GM18520 (cell line): ENCODE measurements at regions not wholly inside any gene's neighbourhood (a gene's known extent, or its start where the extent isn't known, plus 50 kb on each side); places are given as distances from the start of the nearest gene placed in this dataset.

Experiments
- ATAC-seq: cut with Tn5 transposase; IDR thresholded peaks from one replicate; pipeline ENCODE4 v1.9.1; 2021; ENCODE audit not compliant: unreplicated experiment

DNA sequence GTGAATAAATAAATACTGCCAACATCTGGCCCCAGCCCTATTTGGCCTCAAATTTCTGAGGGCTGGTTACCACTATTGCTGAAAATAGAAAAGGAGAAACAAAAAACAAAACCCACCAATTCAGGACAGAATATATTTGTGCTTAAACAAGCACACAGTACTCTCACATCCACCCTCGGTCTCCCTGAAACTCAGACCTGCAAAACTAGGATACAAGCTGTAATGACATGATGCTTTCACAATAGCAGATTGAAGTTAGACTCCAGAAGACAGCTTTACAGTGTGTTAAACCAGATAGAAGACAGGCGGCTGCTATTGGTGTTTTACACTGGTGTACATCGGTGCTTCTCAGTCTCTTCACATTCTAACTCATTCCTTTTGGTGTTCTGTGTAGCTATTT, 214.9 kb upstream of the DMRT1 start:
- ATAC-seq: no peak

DNA sequence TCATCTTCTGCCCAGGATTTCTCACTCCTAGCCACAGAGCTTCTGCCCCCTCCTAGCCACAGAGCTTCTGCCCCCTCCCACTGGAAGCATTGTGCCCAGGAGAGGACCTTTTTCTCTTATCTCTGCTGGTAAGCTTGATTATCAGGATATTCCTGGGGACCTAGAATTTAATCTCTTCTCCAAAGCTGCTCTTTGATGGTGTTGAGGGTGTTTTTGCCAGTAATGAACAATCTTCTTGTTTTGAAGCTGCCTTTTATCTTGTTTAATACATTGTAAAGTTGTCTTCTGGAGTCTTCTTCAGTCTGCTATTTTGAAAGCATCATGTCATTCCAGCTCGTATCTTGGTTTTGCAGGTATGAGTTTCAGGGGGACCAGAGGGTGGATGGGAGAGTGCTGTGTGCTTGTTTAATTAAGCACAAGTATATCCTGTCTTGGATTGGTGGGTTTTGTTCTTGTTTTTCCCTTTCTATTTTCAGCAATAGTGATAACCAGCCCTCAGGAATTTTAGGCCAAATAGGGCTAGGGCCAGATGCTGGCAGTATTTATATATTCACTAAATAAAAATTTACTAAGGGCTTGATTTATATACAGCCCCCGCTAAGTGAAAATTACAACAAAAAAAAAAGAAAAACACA, 214.0 kb upstream of the DMRT1 start:
- ATAC-seq: no peak

DNA sequence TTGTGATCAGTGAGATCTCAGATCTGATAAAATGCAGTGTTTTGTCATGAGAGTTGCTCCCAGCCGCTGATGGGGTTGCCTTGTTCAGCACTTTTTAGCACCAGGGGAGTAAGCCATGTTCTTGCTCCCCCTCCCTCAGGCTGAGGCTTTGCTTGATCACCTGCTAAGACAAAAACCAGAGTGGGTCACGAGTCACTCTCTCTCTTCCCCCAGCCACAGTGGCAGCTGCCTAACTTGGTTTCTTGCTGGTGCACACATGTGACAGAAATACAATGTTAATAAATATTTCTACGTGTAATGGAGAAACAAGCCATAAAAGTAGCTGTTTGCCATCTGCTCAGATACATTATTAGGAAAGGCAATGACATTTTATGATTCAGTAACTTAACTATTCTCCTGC, 212.4 kb upstream of the DMRT1 start:
- ATAC-seq: no peak

DNA sequence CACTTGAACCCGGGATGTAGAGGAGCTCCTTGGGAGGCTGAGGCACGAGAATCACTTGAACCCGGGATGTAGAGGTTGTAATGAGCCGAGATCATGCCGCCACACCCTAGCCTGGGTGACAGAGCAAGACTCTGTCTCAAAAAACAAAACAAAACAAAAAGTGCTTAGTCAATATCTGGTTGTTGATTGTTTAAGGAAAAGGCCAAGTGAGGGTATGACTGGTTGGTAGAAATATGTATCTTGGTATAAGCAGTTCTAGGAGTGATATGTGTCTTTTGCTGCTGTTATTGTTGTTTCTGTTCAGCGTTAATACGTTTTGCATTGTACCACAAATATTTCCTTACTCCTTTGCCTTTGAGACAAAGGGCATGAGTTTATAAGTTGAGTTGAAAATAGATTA, 210.7 kb upstream of the DMRT1 start:
- no peak for ATAC-seq

DNA sequence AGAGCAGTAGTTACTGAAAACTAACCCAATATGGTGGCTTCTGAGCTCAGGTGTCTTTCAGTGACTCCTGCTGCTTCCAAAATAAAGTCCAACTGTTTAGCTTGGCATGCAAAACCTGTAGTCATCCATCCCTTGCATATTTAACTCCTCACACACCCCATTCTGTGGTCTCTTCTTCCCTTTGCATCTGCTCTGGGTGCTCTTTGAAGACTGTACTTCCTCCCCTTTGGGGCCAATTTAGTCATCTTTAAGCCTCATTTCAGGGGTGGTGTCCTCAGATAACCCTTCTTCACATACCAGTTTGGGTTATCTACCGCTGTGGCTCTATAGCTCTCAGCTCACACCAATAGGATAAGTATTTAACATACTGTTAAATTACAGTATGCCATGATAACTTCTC, 209.9 kb upstream of the DMRT1 start:
- ATAC-seq: no peak

DNA sequence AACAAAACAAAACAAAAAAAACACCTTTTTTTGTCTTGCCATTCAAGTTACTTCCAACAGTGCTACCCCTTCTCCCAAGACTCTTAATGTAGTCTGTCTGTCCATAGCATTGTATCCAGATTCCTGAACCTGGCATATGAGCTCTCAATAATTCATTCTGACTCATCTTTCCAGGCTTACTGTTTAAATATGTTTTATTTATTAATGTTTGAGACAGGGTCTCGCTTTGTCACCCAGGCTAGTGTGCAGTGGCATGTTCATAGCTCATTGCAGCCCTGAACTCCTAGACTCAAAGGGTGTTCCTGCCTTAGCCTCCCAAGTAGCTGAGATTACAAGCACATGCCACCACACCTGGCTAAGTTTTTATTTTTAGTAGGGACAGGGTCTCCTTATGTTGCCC, 208.0 kb upstream of the DMRT1 start:
- no peak for ATAC-seq

DNA sequence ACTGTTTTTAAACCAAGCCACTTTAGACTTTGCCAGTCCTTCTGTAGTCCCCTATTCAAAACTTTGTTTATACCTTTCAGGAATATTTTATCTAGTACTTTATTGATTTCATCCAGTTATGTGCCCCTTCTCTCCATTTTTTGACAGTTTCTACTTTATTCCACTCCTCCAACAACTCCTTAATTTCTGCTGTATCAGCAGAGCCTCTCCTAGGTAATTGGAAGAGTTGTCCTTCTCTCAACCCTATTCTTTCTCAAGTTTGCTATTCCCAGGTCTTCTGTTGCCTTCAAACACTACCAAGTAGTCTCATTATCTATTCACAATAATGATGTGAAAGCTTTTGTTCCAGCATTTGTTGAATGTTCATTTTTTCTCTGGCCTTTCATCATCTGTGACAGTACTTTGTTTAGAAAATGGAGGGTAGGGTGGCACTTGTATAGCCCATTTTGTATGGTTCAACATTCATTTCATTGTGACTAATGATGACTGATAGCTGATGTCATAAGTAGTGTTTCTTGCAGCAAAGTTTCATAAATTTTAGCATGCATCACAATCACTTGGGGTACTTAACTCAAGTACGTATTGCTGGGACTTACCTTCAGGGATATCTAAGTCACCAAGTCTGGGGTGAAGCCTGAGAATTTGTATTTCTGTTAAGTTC, 204.4 kb upstream of the DMRT1 start:
- ATAC-seq: no peak

DNA sequence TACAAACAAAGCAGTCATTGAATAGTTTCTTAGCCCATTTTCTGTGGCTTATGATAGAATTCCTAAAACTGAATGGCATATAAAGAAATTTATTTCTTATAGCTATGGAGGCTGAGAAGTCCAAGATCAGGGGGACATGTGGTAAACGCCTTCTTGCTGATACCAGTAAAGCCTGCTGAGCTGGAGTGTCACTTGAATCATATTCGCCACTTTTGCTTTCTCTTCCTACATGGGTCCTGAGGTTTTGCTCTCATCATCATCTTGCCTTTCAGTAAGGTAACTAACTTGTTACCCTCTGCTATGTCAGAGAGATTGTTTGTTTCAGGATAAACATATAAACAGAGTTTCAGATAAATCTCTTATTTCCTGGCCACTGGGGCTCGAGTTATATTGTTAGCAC, 203.3 kb upstream of the DMRT1 start:
- ATAC-seq: no peak

DNA sequence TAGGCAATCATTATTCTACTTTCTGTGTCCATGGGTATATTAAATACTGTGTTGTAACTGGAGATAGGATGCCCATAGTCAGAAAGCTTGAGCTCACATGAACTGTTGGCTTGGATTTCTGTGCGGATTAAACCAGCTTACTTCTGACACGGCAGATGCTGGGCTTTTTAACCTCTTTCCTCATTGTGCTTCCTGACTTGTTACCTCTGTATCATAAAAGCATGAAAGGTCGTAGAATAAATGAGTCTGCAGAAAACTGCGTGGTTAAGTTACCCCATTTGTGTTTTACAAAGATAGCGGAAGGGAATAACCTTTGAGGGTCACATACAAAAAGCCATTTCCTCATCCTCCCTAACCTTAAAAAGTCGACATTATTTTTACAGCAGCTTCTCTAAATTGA, 199.5 kb upstream of the DMRT1 start:
- ATAC-seq: no peak

DNA sequence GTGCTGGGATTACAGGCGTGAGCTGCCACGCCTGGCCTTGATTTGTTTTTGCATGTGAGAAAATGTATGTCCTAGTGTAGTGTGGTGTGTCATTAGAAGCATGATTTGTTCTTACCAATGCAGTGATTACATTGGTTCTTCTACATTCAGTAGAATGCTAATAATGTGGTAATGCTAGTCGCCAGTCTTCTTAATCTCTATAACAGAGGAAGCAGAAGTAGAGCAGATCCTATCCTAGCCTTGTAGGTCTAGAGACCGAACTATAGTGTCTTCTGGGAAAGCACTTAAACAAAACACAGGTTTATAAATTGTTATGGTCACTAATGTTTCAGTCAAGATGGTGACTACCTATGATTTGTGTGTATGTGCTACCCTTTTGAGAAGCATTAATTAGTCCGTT, 197.5 kb upstream of the DMRT1 start:
- no peak for ATAC-seq

DNA sequence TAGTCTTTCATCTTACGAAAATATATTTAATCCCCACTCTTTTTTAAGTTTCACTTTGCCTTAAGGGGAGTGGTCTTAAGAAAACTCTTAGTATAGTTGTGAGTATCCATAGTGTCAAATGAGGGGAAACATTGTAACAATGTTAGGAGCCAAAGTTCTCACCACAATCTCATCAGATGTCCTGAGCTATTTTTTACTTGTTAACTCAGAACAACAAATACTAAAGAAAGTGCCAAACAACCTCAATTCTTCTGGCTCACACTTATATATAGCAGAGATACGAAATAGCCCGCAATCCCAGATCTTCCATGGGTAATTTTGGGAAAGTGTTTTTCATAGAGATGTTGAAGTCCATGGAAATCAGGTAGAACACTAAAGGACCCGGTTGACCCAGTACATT, 194.0 kb upstream of the DMRT1 start:
- no peak for ATAC-seq

DNA sequence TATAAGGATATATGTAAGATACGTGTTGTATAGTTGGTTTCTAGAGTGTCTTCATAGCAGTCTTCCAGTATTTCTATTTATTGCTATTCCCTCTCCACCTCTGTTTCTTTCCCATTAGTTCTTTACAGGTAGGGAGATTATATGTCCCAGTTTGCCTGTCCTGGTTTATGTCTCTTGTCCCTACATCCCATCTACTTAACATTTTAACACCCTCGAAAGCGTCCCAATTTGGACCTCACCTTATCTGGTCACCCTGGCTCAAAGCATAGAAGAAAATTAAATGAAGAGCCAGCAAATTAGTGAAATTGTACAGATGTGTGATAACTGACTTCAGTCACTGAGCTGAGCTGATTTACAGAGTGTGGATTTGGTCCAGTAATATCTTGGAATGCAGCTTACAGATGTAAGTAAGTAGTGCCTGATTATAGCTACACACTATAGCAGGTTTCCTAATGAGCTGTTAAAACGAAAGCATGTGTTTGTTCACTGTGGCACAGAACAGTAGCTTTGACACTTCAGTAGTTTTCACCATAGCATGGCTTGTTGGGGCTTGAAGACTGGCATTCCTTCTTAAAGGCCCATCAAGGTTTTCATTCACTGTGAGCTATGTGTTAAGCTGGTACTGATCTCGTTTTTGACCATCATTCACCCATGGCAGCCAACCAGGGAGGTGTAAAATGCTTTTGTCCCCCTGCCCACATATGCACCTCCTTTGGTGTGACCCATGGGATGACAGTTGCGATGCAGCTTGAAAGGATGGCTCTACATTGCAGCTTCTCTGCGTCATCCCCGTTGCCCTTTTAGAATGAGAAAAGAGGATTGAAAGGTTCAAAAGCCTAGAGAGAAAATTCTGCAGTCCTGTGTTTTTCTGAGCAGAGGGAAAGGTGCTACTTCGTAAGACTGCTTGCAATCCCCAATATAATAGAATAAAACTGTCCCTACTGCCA, 192.1 kb upstream of the DMRT1 start:
- no peak for ATAC-seq

DNA sequence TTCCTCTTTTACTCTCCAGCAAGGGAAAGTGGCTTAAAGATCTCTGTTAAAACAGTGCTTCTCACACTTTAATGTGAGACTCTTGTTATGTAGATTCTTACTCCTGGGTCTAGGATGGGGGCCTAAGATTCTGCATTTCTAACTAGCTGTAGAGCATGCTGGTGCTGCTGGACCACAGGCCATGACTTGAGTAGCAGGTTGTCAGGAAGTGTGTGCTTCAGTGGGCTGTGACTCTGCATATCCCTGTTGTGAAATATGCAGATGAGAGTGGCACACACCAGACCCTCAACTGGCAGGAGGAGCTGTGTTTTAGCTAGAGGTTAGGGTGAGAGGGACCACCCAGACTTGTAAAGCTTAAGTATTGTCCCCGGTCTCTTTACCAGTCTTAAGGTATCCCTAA, 191.1 kb upstream of the DMRT1 start:
- ATAC-seq: no peak

DNA sequence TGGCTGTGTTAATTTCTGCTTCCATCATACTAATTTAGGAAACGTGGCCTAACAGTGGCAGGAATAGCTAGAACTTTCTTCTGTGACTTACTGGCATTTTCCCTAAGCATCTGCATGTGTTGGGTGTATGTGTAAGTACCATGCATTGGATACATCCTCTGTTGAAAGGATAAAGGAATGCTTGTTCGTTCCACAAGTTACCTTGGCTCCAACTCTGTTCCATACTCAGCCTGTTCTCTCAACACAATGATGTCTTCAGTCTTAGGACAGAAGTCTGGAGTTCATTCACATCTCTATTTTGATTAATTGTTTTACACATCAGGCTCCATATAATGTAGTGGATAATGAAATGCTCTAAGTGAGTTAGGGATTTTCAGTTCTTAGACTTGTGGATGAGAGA, 190.1 kb upstream of the DMRT1 start:
- no peak for ATAC-seq

DNA sequence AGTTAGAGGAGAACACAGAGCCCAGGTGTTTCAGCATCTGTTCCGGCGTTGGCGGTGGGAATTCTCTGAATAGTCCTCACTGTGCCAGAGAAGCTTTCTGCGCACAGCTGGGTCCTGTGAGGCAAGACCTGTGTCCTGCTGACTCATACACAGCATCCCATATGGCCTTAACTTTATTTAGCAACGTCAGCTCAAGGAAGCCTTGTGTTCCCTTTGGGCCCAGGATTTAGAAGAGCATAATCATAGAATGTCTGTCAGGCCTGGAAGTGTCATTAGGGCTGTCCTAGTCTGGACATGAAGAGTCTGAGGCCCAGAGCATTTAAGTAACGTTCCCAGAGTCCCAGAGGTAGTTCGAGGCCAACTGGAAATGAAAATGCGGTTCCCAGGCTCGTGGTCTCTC, 188.6 kb upstream of the DMRT1 start:
- no peak for ATAC-seq

DNA sequence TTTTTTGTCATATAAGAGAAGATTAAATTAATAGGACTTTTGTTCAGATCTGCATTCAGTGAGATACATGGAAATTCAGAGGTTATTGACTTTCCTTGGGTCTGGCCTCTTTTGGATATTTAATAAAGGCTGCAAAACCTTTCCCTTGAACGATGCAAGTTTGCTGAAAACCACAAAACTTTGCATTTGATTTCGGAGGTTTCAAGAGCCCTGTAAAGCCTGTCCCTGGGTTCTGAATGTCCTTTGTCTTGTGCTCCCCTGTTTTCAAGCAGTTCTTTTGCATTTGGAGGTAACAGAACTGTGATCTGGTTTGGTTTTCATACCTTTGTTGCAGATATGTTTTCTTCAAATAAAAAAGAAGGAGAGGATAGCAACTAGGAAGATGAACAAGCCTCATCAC, 188.1 kb upstream of the DMRT1 start:
- ATAC-seq: no peak

DNA sequence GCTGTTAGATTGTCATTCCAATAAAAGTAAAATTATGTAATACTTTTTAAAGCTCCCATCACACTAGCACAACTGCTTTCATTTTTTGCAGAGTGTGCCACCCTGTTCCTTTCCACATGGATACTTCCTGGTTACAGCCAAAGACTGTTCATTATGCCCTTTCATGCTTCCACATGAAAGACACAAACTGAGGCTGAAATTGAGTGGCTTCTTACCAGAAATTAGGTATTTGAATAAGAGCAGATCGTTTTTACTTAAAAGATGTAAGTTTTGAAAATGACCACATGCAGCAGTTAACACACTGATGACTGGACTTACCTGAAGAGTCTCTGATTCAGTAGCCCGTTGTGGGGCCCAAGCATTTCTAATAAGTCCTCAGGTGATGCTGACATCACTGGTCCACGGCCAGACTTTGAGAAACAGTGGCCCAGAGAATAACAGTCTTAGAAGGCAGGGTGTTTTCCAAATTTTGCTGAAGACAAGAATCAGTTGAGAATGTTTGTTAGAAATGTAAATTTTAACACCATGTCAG, 187.6 kb upstream of the DMRT1 start:
- ATAC-seq: no peak

DNA sequence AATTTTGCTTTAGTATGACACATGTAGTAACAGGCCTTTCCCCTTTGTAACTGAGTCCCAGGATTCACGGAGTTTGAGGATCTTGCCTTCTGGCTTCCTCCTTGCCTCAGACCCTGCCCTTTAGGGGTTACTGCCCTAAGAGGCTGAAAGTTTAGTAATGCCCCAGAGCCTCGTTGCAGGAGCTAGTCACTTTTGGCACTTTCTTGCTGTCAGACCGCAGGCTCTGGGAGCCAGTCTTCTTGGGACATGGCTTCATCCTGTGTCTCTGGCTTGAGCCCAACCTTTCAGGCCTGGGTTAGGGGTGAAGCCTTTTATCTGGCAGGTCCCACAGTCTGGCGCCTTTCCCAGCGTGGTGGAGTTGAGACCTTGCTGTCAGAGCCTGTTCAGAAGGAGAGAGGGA, 185.6 kb upstream of the DMRT1 start:
- no peak for ATAC-seq

DNA sequence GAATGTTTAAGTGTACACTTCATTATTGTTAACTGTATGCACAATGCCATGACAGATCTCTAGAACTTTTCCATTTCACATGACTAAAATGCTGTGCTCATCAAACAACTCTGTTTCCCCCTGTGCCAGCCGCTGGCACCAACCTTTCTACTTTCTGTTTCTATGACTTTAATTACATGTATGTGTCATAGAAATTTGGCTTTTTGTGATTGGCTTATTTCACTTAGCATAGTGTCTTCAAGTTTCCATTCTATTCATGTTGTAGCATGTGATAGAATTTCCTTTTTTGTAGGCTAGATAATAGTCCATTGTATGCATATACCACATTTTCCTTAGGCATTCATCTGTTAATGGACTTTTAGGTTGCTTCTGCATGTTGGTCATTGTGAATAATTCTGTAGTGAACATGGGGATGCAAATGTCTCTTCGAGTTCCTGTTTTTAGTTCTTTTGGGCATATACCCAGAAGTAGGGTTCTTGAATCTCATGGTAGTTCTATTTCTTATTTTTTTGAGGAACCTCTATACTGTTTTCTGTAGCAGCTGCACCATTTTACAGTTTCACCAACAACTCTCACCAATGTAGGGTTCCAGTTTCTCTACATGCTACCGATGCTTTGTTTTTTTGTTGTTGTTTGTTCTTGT, 184.4 kb upstream of the DMRT1 start:
- no peak for ATAC-seq

DNA sequence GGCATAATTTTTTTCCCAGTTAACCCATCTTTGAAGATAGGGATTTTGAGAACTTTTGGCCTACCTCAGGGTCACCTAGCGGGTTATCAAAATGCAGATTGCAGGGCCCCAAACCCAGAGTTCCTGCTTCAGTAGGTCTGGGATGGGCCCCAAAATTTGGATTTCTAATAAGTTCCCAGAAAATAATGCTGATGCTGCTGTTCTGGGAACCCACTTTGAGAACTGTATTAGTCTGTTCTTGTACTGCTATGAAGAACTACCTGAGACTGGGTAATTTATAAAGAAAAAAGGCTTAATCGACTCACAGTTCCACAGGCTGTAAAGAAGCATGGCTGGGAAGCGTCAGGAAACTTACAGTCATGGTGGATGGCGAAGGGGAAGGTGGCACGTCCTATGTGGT, 182.2 kb upstream of the DMRT1 start:
- ATAC-seq: no peak

DNA sequence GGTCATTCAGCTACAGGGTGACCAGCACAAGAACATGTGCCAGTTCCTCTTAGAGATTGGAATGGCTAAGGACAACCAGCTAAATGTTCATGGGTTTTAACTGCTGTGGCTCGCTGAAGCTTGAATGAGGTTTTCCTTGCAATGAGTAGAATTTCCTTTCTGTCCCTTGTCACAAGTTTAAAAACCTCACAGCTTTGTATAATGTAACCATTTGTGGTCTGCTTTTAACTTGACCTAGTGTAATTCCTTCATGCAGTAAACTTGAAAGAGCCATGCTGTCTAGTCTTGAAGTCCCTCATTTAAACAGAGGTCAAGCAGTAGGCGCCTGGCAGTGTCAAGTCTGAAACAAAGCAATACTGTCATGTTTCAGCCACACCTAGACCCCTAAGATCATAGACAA, 181.3 kb upstream of the DMRT1 start:
- no peak for ATAC-seq
